ENCODE measurements at regions not wholly inside any gene's neighbourhood (a gene's known extent, or its start where the extent isn't known, plus 50 kb on each side); places are given as distances from the start of the nearest gene placed in this dataset.
A peak's percentile ranks its signal among the peaks of the same experiment; 100 is the strongest.

DNA sequence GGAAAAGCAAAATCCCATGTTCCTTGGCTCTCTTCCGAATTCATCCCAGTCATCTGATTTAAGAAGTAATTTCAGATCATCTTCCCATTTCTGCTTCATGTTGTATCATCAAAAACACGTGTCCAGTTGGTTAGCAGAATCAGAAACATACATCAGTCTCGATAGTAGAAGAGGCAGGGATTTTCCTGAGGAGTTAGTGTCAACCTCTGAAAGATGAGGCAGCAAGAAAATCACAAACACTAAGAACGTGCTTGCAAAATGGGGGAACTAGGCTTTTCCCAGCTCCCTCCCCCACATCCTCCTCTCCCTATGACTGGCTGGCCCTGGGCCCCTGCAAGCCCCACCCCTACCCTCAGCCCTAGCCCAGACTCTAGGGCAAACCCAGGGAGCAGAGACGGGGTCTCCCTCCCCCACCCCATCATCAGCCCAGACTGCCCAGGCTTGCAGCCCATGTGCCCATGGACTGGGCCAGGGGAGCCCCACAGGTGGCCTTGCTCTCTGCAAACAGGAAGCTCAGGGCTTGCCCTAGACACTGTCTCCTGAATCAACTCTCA is 161.0 kb upstream of the ID2 start:
- peak in 1 of 2 donors; percentile 33 for ATAC-seq

DNA sequence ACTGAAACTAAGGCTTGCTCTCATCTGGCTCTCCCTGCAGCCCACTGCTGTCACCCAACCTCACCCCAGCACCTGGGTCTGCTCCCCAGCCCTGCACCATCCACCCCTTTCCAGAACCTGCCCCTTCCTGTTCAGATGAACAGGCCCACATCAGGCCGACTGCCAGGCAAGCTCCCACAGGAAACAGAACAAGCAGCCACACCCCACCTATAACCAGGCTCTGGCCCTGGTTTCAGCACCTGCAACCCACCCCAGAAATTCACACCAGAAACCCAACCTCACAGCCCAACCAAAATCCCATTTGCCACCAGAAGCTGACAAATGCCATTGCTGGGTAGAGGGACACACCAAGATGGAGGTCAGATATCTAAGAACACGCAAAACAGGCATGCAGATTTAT is 159.2 kb upstream of the ID2 start:
- ATAC-seq: no peak

DNA sequence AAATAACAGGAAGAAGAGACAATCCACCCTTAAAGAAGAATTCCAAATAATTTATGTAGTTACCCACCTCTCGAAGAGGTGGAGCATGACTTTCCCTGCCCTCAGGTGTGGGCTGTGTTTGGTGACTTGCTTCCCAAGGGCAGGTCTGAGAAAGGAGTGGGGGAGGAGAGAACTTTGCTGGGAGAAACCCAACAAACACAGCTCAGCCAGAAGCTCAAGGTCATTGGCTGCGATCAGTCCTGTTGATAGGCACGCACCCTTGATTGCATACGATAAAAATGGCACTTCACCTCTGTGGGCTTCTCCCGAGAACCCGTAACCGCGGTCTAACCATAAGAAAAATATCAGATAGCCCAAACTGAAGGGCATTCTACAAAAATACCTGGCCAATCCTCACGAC is 157.5 kb upstream of the ID2 start:
- ATAC-seq: no peak

DNA sequence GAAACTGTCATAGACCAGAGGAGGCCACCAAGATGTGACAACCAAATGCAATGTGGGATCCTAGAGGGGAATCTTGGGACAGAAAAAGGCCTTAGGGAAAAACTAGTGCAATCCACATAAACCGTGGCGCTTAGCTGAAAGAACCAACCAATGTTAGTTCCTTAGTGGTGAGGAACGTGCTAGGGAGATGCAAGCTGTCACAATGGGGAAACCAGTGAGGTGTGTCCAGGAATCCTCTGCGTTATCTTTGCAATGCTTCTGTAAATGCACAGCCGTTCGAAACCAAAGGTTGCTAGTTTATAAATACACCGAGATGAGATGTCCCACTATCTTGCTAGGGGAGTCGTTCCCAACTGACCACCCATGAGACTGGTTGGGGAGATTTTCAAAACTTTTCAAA is 157.0 kb upstream of the ID2 start:
- no peak for ATAC-seq

DNA sequence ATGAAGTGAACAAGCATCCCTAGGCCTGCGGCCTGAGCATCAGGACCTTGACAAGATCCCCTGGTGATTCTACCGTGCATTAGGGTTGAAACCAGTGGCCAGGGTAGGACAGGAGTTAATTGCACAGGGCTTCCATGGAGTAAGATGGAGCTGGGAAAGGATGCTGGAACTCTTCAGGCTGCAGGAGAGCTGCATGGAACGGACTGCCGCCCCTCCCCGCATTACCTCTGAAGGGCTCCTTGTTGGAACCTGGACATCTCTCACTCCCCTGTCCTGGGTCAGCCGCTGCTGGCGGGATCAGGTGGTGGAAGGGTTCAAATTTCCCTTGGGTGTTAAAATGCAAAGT is 156.6 kb upstream of the ID2 start:
- ATAC-seq: no peak

DNA sequence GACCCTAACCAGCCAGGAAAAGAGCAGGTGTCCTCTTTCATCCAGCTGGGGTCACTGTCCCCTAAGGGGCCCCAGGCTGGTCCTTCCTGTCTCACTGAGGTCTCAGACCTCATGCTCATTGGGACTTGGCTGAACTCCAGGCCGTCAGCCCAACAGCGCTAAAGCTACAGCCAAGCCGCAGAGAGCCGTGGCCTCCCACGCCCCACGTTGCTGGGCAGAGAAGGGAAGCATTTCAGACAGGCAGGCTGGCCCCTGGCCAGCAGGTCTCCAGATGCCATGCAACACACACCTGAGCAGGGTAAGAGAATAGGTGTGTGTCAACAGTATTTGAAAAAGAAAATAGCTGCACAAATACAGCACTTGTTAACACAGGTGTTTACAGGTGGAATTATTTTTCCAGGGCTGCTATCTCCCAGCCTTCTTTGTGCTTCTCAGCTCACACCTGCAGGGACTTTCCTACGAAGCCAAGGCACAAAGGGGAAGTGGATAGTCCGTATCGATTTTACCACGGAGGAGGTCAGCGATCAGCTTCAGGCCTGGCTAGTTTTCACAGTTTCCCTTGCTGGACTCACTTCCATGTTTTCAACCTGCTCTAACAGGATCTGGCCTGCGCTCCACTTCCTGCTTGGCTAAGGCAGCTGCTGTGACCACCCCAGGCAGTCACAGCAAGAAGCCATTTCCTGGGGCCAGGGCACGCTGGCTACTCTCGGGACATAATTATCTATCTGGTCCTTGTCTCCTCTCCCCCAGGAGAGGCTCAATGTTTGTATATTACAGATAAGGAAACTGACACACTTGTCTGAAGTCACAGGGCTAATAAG is 156.1 kb upstream of the ID2 start:
- ATAC-seq: peak in 1 of 2 donors; percentile 8

DNA sequence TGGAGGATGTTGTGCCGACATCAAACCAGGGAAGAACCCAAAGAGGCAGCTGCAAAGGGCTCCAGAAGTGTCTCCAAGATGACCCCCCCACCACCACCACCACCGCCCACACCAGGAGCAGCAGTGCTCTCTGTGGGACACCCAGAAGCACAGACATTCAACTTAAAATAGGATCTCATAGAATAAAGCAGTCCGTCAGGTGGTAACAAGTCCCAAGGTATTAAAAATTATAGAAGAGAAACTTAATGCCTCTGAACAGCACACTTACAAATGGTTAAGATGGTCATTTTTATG is 155.5 kb upstream of the ID2 start:
- no peak for ATAC-seq

DNA sequence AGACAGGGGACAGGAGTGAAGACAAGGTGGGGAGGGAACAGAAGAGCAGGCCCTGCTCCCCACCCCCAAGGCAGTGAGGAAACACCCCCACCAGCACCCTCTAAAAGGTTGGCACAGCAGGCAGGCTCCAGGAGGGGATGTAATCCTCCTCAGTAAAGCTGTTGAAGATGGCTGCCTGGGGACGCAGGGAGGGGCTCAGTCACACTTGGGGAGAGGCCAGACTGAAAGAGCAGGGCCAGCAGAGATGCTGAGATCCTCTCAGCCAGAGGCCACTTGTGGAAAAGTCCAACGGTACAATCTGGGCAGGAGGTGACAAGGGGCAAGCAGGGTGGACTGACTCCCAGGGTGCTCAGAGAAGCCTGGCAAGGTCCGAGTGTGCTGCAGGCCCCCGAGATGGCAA is 154.8 kb upstream of the ID2 start:
- ATAC-seq: no peak

DNA sequence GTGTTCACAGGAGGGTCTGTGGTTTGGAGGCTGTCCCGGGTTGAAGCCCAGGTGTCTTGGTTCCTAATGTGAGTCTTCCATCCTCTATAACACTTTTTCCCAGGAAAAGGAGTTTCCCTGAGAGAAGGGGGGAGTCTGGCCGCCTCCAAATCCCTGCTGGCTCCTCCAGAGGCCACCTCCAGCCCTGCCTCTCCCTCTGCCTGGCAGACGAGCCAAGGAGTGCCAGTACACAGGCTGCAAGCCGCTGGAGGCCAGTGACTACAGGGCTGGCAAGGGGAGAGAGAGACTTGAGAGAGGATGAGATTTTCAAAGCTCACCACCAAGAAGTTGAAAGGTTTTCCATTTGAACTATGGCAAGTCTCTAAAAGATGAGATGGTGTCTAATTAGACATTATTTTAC is 154.2 kb upstream of the ID2 start:
- ATAC-seq: no peak

DNA sequence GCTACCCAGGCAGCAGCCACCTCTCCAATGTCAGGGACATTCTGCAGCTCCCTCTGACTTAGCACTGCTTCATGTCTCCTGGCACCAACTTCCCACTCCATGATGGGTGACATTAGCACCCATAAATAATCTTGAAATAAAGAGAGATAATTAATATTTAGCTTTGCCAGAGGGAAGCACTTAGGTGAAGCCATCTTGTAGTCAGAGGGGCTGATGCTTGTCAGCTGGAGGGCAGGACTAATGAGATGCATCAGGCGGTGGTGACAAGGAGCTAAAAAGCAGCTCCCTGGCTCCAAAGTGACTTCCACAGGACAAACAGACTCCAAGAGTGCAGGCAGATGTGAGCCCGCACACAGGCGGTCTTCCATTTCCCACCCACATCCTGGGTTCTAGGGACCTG is 153.0 kb upstream of the ID2 start:
- ATAC-seq: no peak

DNA sequence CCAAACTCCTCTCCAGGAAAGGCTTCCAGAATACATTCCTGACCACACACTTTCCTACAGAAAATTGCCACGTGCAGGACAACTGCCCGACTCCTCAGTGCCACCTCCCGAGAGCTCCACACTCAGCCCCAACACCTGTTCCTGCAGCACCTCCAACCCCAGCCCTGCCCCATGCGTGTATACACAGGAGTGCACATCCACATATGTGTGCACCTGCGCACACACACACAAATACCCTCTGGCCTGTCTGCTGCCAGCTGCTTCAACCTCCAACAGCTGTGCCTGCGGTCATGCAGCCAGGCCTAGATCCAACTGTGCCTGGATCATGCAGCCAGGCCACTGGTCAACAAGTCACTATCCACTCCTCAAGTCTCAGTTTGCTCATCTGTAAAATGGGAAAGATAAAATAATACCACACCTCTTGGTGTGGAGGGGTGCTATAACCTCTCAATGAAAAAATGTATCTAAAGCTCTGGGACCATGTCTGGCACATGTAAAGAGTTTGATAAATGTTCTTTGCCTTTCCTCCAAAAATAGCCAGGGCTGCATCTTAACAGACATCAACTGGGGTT is 152.1 kb upstream of the ID2 start:
- no peak for ATAC-seq

DNA sequence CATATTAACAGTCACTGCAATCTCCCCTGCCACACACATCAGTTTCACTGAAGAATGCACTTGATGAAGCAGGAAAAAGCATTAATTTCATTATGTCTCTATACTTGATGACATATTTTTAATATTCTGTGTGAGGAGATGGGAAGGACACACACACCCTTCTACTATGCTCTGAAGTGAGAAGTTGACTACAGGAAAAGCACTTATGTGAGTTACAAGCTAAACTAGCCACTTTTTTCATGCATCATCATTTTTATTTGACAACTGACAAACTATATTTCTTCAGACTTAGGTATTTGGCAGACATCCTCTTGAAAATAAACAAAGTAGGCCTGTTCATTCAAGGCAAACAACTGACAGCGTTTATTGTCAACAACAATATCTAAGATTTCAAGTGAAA is 150.4 kb upstream of the ID2 start:
- no peak for ATAC-seq

DNA sequence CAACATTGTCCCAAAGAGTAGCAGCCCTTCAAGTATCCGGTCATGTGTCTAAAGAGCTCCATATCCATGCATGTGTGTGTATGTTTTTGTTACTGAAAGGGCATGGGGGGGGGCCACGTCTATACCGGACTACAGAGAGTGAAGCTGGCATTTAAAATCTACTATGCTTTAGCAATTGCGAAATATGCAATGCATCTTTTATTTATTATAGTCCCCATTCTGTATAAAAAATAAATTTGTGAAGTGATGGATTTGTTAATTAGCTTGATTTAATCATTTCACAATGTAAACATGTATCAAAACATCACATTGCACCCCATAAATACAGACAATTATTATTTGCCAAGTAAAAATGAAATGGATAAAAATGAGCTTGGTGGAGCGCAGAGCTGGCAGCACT is 149.4 kb upstream of the ID2 start:
- no peak for ATAC-seq

DNA sequence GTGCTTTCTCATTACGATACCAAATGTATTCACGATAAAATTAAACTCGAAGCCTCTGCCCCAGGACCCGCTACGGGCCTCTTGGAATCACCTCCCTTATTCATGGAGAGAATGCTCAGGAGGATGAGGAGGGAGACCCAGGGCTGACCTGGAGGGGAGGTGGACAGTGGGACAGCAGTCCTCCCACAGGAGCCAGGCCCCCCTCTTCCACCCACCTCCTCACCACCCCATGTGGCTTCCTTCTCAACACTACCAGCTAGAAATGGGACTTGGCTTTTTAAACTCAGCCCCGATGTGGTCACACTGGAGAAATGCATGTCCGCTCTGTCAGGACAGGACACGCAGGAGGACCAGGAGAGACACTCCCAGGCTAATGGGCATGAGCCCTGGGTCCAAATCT is 147.9 kb upstream of the ID2 start:
- no peak for ATAC-seq

DNA sequence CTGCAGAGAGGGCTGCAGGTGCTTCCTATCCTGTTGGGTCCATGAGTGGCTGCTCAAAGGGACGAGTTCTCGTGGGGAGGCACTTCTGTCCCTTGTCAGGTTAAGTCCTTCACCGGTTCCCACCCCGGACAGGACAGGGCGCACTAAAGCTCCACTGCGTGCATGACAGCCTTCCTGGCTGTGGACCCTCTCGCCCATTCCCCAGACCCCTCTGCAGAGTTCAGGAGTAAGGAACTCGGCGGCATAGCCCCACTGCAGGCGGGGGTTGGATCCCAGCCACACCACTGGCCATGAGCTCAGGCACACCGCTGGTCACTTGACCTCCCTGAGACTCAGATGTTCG is 147.5 kb upstream of the ID2 start:
- ATAC-seq: no peak

DNA sequence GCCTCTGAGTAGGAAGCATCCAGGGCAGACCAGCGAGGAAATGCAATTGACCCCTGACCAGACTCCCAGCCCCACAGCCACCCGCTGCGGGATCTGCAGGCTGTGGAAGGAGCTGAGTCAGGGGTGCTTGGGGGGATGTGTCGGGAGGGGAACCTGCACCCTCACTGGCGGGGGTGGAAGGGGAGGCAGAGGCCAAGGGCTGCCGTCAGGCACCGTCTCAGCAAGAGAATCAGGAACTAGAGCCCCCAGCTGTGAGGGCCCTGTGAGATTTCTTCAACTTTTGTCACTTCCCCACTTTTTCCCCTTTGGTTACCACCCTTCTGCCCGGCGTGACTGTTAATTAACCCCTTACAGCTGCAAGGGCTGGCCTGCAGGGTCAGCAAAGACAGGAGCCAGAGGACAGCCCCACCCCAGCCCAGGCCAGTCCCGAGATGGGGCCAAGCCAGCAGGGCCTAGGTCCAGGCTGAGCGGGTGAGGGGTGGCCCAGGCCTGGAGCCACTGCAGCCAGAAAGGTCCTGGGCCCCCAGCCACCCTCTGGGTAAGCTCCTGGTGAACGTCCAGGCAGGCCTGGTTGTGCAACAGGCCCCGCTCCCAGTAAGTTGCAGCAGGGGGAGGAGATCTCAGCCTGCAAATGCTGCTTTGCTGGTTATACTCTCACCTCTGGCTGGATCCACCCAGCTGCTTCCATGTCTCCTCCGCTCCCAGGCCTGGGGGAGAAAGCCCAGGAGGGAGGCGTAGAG is 147.0 kb upstream of the ID2 start:
- no peak for ATAC-seq

DNA sequence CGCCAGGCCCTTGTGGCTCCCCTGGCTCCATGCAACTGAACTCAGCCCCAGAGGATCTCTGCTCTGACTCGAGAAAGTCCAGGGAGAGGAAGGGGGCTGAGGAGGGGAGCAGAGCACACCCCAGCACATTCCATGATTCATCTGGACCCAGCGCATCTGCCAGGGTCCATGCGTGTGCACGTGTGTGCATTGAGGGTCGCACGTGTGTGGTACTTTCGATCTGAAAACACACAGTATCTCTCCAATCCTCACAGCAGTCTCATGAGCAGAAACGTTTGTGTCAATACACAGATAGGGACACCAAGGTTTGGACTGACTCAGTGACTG is 146.4 kb upstream of the ID2 start:
- no peak for ATAC-seq

DNA sequence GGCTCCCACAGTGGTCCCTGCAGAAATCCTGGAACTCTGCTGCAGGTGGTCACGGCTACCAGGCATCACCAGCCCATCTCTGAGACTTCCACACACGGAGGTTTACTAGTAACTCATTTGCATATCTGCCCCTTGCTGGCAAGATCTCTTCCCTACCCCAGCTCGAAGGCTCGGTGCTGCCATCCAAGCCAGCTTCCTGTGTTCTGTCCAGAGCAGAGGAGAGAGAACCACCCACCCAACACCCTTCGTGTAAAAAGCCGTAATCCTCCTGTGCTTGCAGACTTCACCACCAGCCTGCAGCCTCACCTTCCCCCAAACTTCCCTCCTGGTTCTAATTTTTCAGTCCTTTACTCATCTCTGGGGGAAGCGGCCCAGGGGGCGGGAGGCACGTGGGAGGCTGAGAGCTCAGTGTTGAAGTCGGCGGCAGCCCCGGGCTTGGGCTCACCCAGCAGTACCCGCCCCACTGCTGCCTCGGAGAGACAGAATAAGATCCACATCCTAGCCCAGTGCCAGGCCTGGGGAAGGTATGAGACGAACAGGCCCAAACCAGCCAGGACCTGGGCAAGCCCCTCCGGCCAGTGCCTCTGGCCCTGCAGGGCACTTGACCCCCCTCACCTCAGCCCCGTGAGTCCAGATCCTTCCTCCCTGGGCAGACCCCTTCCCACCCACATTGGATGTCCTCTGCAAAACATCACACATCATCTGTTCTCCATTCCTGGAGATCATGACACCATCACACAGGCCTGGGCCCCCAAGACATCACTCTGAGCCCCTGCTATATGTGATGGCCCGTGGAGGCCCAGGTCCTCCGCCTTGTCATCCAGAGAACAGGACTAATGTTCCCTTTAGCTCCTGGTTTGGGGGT is 145.8 kb upstream of the ID2 start:
- peak in 1 of 2 donors; percentile 22 for ATAC-seq

DNA sequence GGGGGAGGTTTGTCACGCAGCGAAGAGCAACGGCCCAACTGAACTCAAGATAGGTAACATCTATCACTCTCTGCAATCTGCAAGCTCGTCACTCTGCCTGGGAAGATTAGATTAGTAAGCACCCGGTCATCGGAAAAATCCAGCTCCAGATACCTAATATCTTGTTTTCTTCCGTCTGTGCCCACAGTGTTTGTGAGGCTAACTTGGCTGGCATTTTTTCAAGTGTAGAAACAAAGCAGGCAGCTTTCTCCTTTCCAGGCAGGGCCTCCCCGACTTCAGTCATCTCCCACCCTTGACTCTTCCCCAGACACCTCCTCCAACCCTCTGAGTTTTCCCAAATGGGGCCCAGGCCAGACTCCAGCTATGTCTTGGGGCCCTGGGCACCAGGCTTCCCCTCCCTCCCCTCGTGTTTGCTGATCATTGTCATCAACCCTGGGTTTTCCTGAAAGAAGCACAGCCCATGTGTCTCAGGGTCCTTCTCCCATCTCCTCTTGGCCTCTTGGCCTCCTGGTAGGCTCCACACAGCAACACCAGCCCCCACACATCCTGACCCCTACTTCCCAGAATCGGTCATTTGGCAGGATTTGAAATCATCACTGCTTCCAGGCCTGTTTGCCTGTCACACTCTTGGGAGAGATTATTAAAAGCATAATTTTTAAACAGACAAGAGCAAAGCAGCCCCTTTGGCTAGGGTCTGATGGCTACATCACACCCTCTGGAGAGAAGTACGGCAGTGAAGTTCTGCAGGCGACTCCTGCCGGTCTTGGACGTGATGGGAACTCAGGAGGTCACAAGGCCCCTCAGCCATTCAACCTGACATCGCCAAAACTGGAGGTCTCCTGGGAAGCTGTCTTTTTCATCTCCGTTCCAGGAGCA is 144.9 kb upstream of the ID2 start:
- ATAC-seq: no peak

DNA sequence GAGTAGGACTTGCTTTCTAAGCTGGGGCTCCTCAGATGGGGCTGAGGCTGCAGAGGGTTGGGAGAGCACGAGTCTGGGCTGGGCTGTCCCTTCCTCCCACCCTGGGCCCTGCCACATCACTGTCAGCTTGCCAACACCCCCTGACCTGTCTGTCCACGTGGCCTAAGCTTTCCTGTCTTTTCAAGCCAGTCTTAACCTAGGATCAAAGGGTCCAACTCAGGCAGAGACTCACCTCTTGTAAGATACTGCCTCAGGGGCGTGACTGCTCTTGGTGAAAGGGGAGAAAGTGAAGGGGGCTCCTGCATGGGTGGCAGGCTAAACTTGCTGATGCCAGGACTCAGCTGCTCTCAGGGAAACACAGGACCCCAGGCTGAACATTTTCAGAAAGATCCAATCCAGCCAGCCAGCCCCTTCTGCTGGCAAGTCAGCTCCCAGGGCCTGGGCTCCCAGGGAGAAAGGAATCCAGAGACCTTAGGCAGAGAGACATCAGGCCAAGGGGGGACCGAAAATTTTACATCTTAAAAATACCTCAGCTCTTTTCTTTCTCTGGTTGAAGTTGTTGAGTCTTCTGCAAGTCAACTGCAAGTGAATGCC is 144.2 kb upstream of the ID2 start:
- no peak for ATAC-seq

DNA sequence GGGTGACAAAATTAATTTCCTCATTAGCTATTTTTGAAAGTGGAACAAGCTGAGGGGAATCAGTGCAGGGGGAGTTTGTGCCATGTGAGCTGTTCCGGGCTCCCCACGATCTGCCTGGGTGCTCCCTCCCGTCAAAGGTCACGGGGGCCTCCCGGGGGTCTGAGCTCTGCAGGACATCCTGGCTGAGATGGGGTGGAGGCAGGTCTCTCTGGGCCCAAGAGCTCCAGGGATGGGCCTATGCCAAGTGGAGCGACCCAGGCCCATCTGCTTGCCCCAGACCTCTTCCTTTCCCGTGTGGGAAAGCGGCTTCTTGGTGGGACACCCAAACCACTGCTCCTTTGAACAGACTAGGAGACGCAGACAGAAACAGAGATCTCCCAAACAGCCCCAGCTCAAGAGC is 143.3 kb upstream of the ID2 start:
- ATAC-seq: no peak
